H9 (cell line): ENCODE measurements at regions not wholly inside any gene's neighbourhood (a gene's known extent, or its start where the extent isn't known, plus 50 kb on each side); places are given as distances from the start of the nearest gene placed in this dataset.

ENCODE experiments used
- DNase-seq: peaks from one replicate; pipeline ENCODE4 v3.0.0-alpha.2; 2017
- H2AFZ ChIP-seq: one replicate; pipeline ENCODE4 v1.6.1; 2013; ENCODE audit warnings: mild to moderate bottlenecking, low read length, control low read depth, moderate library complexity
- H2AK5ac ChIP-seq: 2 replicates; pipeline ENCODE4 v1.6.1; 2013; ENCODE audit warnings: low read length, control low read depth, mixed read lengths; ENCODE audit not compliant: insufficient read length
- H2BK120ac ChIP-seq: one replicate; pipeline ENCODE4 v1.6.1; 2013; ENCODE audit warnings: low read depth, mild to moderate bottlenecking, low read length, control low read depth, inconsistent platforms; ENCODE audit not compliant: poor library complexity, severe bottlenecking
- H2BK12ac ChIP-seq: 2 replicates; pipeline ENCODE4 v1.6.1; 2013; ENCODE audit warnings: low read length, control low read depth, mixed read lengths, low read depth; ENCODE audit not compliant: insufficient read length
- H2BK15ac ChIP-seq: 2 replicates; pipeline ENCODE4 v1.6.1; 2013; ENCODE audit warnings: low read depth, low read length, control low read depth
- H2BK20ac ChIP-seq: one replicate; pipeline ENCODE4 v1.6.1; 2013; ENCODE audit warnings: low read depth, mild to moderate bottlenecking, low read length, control low read depth, inconsistent platforms; ENCODE audit not compliant: poor library complexity, severe bottlenecking
- H2BK5ac ChIP-seq: 2 replicates; pipeline ENCODE4 v1.6.1; 2013; ENCODE audit warnings: low read length, control low read depth, mixed read lengths; ENCODE audit not compliant: insufficient read length
- H3K14ac ChIP-seq: 2 replicates; pipeline ENCODE4 v1.6.1; 2013; ENCODE audit warnings: low read length, control low read depth; ENCODE audit not compliant: insufficient read depth
- H3K18ac ChIP-seq: 2 replicates; pipeline ENCODE4 v1.6.1; 2013; ENCODE audit warnings: low read depth, mild to moderate bottlenecking, mixed read lengths, low read length, control low read depth; ENCODE audit not compliant: insufficient read length
- H3K23ac ChIP-seq: 2 replicates; pipeline ENCODE4 v1.6.1; 2013; ENCODE audit warnings: low read length, control low read depth, mixed read lengths, low read depth; ENCODE audit not compliant: insufficient read length
- H3K23me2 ChIP-seq: 2 replicates; pipeline ENCODE4 v1.6.1; 2013; ENCODE audit warnings: low read depth, mild to moderate bottlenecking, mixed read lengths, low read length, control low read depth; ENCODE audit not compliant: insufficient read length, poor library complexity, severe bottlenecking
- H3K27ac ChIP-seq: 2 replicates; pipeline ENCODE4 v1.5.1; 2013; ENCODE audit warnings: low read length, control low read depth, mixed read lengths, low read depth; ENCODE audit not compliant: insufficient read length
- H3K27me3 ChIP-seq: 2 replicates; pipeline ENCODE4 v1.6.1; 2013; ENCODE audit warnings: low read length, control low read depth, inconsistent platforms; ENCODE audit not compliant: insufficient read depth
- H3K4ac ChIP-seq: 2 replicates; pipeline ENCODE4 v1.6.1; 2013; ENCODE audit warnings: low read depth, mild to moderate bottlenecking, control low read depth, inconsistent platforms, low read length, moderate library complexity
- H3K4me1 ChIP-seq: 2 replicates; pipeline ENCODE4 v1.6.1; 2013; ENCODE audit warnings: low read length, control low read depth, inconsistent platforms; ENCODE audit not compliant: insufficient read depth
- H3K4me2 ChIP-seq: 2 replicates; pipeline ENCODE4 v1.6.1; 2013; ENCODE audit warnings: low read length, control low read depth, mixed read lengths; ENCODE audit not compliant: insufficient read length, insufficient read depth
- H3K56ac ChIP-seq: 2 replicates; pipeline ENCODE4 v1.6.1; 2013; ENCODE audit warnings: low read depth, mild to moderate bottlenecking, mixed read lengths, low read length, control low read depth; ENCODE audit not compliant: insufficient read length
- H3K79me1 ChIP-seq: 2 replicates; pipeline ENCODE4 v1.6.1; 2013; ENCODE audit warnings: low read depth, mild to moderate bottlenecking, moderate library complexity, low read length, control low read depth, inconsistent platforms; ENCODE audit not compliant: insufficient read depth, poor library complexity, severe bottlenecking
- H3K79me2 ChIP-seq: 2 replicates; pipeline ENCODE4 v1.6.1; 2013; ENCODE audit warnings: low read length, control low read depth, inconsistent platforms; ENCODE audit not compliant: insufficient read depth
- H3K9ac ChIP-seq: 2 replicates; pipeline ENCODE4 v1.6.1; 2013; ENCODE audit warnings: low read length, control low read depth, mixed read lengths; ENCODE audit not compliant: insufficient read length; ENCODE audit errors: extremely low read depth
- H3K9me3 ChIP-seq: one replicate; pipeline ENCODE4 v1.6.1; 2013; ENCODE audit warnings: low read depth, low read length, inconsistent platforms; ENCODE audit not compliant: control insufficient read depth
- H3T11ph ChIP-seq: one replicate; pipeline ENCODE4 v1.6.1; 2013; ENCODE audit warnings: mild to moderate bottlenecking, low read length, control low read depth, inconsistent platforms
- H4K20me1 ChIP-seq: one replicate; pipeline ENCODE4 v1.6.1; 2013; ENCODE audit not compliant: control insufficient read depth, insufficient read length, insufficient read depth
- H4K5ac ChIP-seq: 2 replicates; pipeline ENCODE4 v1.6.1; 2013; ENCODE audit warnings: low read depth, mild to moderate bottlenecking, mixed read lengths, low read length, control low read depth; ENCODE audit not compliant: insufficient read length
- H4K8ac ChIP-seq: replicated peaks from 2 replicates; pipeline ENCODE4 v1.6.1; 2013; ENCODE audit warnings: low read length, control low read depth, mixed read lengths, low read depth; ENCODE audit not compliant: insufficient read length
- H4K91ac ChIP-seq: 2 replicates; pipeline ENCODE4 v1.6.1; 2013; ENCODE audit warnings: low read depth, mild to moderate bottlenecking, moderate library complexity, mixed read lengths, low read length, control low read depth; ENCODE audit not compliant: insufficient read length
- H3K27ac Mint-ChIP-seq, 3 experiments: 2 replicates in 2 of 3; 3 replicates in 1 of 3; pipeline ENCODE4 v1.8.0; 2020 to 2021; ENCODE audit warnings: mixed read lengths in 3 of 3, mild to moderate bottlenecking in 1 of 3, moderate library complexity in 1 of 3
- H3K27me3 Mint-ChIP-seq: 2 replicates; pipeline ENCODE4 v1.8.0; 2021; ENCODE audit warnings: low read depth, mild to moderate bottlenecking, moderate library complexity, mixed read lengths
- H3K36me3 Mint-ChIP-seq, 3 experiments: 2 replicates in 2 of 3; 3 replicates in 1 of 3; pipeline ENCODE4 v1.8.0; 2020 to 2021; ENCODE audit warnings: low read depth in 3 of 3, mixed read lengths in 3 of 3; ENCODE audit not compliant: insufficient read depth in 1 of 3
- H3K4me1 Mint-ChIP-seq, 2 experiments: 2 replicates each; pipeline ENCODE4 v1.8.0; 2020; ENCODE audit warnings: mixed read lengths in 2 of 2
- H3K4me3 Mint-ChIP-seq, 2 experiments: 2 replicates in 1 of 2; 3 replicates in 1 of 2; pipeline ENCODE4 v1.8.0; 2020 to 2021; ENCODE audit warnings: mild to moderate bottlenecking in 2 of 2, mixed read lengths in 2 of 2, moderate library complexity in 1 of 2
- H3K9me3 Mint-ChIP-seq, 2 experiments: 2 replicates in 1 of 2; 3 replicates in 1 of 2; pipeline ENCODE4 v1.8.0; 2020; ENCODE audit warnings: mild to moderate bottlenecking in 2 of 2, mixed read lengths in 2 of 2, moderate library complexity in 1 of 2
- WGBS: extraction: QIAGEN DNeasy Blood & Tissue Kit; methylation state at CpG from one replicate; pipeline ENCODE4 v1.1.7; 2013; ENCODE audit warnings: missing lambda C conversion rate, low lambda C conversion rate, mixed read lengths; ENCODE audit not compliant: insufficient read length; ENCODE audit errors: extremely low coverage; 5-methylcytosine and 5-hydroxymethylcytosine counted together
- TF ChIP-seq, protein P1 (sequence below): fragments of 200-600 bp; sonication (generic); conservative IDR thresholded peaks from 3 replicates; pipeline ENCODE4 v1.8.0; 2021; ENCODE audit warnings: antibody characterized with exemption, mild to moderate bottlenecking

DNA sequence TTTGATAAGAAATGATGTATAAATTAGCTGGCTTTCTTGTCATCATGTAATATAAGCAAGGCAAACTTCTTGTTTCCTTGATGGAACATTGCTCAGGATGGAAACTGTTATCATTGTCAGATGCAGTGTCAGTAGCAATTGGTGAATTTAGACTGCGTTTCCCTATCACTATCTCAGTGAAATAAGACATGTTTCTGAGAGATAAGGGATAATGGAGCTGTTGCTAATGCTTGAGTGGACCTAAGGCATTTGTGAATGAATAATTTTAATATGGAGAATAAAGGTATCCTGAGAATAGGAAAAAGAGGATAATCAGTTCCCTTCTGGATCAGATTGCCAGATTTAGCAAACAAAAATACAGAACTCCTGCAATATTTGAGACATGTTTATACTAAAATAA lies 160.9 kb downstream of the HLX start:
- Histone ChIP-seq H3T11ph (no peak overlapping the region), H4K20me1 (no peaks in the 10 kb centered on the region), H2BK12ac (no peak overlapping the region), H3K79me2 (no peaks in the 10 kb centered on the region), H4K8ac (no peak overlapping the region), H2BK15ac (no peak overlapping the region), H3K56ac (no peak overlapping the region), H3K9me3 (no peaks in the 10 kb centered on the region), H2BK20ac (no peak overlapping the region), H4K91ac (no peak overlapping the region), H3K4ac (no peak overlapping the region), H3K4me2 (no peak overlapping the region), H2BK5ac (no peak overlapping the region), H3K79me1 (no peaks in the 10 kb centered on the region), H3K23ac (no peak overlapping the region), H2BK120ac (no peak overlapping the region), H2AK5ac (no peak overlapping the region), H3K14ac (no peak overlapping the region), H3K4me1 (no peaks in the 10 kb centered on the region; the same call in 1 of the 2 replicates), H3K18ac (no peak overlapping the region), H3K27me3 (no peaks in the 10 kb centered on the region), H2AFZ (no peak overlapping the region), H3K27ac (no peak overlapping the region), H3K9ac (no peak overlapping the region), H4K5ac (no peak overlapping the region), H3K23me2 (no peaks in the 10 kb centered on the region)
- no peaks in the 10 kb centered on the region; a peak in 1 of 7 replicates for H3K36me3 Mint-ChIP-seq
- no CpG with 5 or more reads among the region's 1 CpG for WGBS
- TF ChIP-seq, protein P1, sequence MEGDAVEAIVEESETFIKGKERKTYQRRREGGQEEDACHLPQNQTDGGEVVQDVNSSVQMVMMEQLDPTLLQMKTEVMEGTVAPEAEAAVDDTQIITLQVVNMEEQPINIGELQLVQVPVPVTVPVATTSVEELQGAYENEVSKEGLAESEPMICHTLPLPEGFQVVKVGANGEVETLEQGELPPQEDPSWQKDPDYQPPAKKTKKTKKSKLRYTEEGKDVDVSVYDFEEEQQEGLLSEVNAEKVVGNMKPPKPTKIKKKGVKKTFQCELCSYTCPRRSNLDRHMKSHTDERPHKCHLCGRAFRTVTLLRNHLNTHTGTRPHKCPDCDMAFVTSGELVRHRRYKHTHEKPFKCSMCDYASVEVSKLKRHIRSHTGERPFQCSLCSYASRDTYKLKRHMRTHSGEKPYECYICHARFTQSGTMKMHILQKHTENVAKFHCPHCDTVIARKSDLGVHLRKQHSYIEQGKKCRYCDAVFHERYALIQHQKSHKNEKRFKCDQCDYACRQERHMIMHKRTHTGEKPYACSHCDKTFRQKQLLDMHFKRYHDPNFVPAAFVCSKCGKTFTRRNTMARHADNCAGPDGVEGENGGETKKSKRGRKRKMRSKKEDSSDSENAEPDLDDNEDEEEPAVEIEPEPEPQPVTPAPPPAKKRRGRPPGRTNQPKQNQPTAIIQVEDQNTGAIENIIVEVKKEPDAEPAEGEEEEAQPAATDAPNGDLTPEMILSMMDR, result no peak
- H3K9me3 Mint-ChIP-seq, result peaks cover 1 to 3% of the 10 kb centered on the region in 2 experiments; a peak in 2 of 5 replicates
- no peak overlapping the region for H3K27ac Mint-ChIP-seq
- no peak for DNase-seq
- H3K4me1 Mint-ChIP-seq, result peaks cover 16 to 25% of the 10 kb centered on the region in 2 experiments
- H3K27me3 Mint-ChIP-seq, result no peaks in the 10 kb centered on the region
- H3K4me3 Mint-ChIP-seq, result no peak overlapping the region
